ENCODE measurements at regions not wholly inside any gene's neighbourhood (a gene's known extent, or its start where the extent isn't known, plus 50 kb on each side); places are given as distances from the start of the nearest gene placed in this dataset.
"Not testable (repeated sequence)": the region's sequence is repeated elsewhere in the genome, so short reads cannot be mapped to it uniquely, and the experiment has no call there.

- DNase-seq, result no peak
Measured at GRCh38 chr2:149766339-149766738, 178.8 kb upstream of the MMADHC start.

- DNase-seq, result no peak
Measured at GRCh38 chr2:149765636-149766035, 178.1 kb upstream of the MMADHC start.

- no peak for DNase-seq
Measured at GRCh38 chr2:149765003-149765402, 177.4 kb upstream of the MMADHC start.

GRCh38 chr2:149763358-149763757, 175.8 kb upstream of the MMADHC start:
- DNase-seq, result no peak

- no peak for DNase-seq
Measured at GRCh38 chr2:149761611-149762010, 174.0 kb upstream of the MMADHC start.

- not testable (repeated sequence) for DNase-seq
Measured at GRCh38 chr2:149759382-149759781, 171.8 kb upstream of the MMADHC start.

- DNase-seq, result not testable (repeated sequence)
Measured at GRCh38 chr2:149754722-149755121, 167.1 kb upstream of the MMADHC start.

GRCh38 chr2:149747456-149747855, 159.9 kb upstream of the MMADHC start:
- no peak for DNase-seq

GRCh38 chr2:149745396-149746230, 158.0 kb upstream of the MMADHC start:
- DNase-seq, result no peak

GRCh38 chr2:149744865-149745264, 157.3 kb upstream of the MMADHC start:
- DNase-seq, result no peak

- no peak for DNase-seq
Measured at GRCh38 chr2:149743842-149744448, 156.4 kb upstream of the MMADHC start.

GRCh38 chr2:149741646-149742045, 154.1 kb upstream of the MMADHC start:
- no peak for DNase-seq

- no peak for DNase-seq
Measured at GRCh38 chr2:149740490-149740889, 152.9 kb upstream of the MMADHC start.

- no peak for DNase-seq
Measured at GRCh38 chr2:149739883-149740265, 152.3 kb upstream of the MMADHC start.

- no peak for DNase-seq
Measured at GRCh38 chr2:149739171-149739882, 151.8 kb upstream of the MMADHC start.

GRCh38 chr2:149738767-149739166, 151.2 kb upstream of the MMADHC start:
- no peak for DNase-seq

- DNase-seq, result no peak
Measured at GRCh38 chr2:149737896-149738295, 150.3 kb upstream of the MMADHC start.

GRCh38 chr2:149735237-149735958, 147.8 kb upstream of the MMADHC start:
- no peak for DNase-seq

GRCh38 chr2:149733936-149734685, 146.5 kb upstream of the MMADHC start:
- no peak for DNase-seq

- DNase-seq, result no peak
Measured at GRCh38 chr2:149732730-149733290, 145.2 kb upstream of the MMADHC start.

- DNase-seq, result no peak
Measured at GRCh38 chr2:149732001-149732685, 144.6 kb upstream of the MMADHC start.
